T-cell (primary cell): ENCODE measurements at regions not wholly inside any gene's neighbourhood (a gene's known extent, or its start where the extent isn't known, plus 50 kb on each side); places are given as distances from the start of the nearest gene placed in this dataset.

Experiments used
- ATAC-seq, 4 experiments: fragments of 200-7000 bp in 3 of 4; fragments of 150-1000 bp in 1 of 4; cut with Tn5 transposase; replicated peaks in 1 of 4; 1 replicate in 3 of 4; 2 replicates in 1 of 4; pipeline ENCODE4 v1.10.0; 2021; ENCODE audit warnings: moderate library complexity in 3 of 4, mild to moderate bottlenecking in 2 of 4, moderate number of reproducible peaks in 1 of 4
- CTCF ChIA-PET, 2 donors: fragments of 300-600 bp; sonication (Branson Sonifier 250); formaldehyde crosslinking; loops; one replicate each; lab custom pipeline; 2022; ENCODE audit warnings: antibody characterized with exemption in 2 of 2; lab: Charles Lee
- POLR2A ChIA-PET, 2 donors: fragments of 300-600 bp; sonication (Branson Sonifier 250); formaldehyde crosslinking; loops; one replicate each; lab custom pipeline; 2022; ENCODE audit warnings: antibody characterized with exemption in 2 of 2; lab: Charles Lee
- DNase-seq, 35 experiments: peaks; one replicate each; pipeline versions ENCODE4 v3.0.0 to v3.0.0-alpha.2; 2013 to 2023
- H3K27ac ChIP-seq: one replicate; pipeline ENCODE4 v1.5.1; 2013; ENCODE audit warnings: low read length
- H3K27me3 ChIP-seq, 2 experiments: replicated peaks in 1 of 2; 1 replicate in 1 of 2; 2 replicates in 1 of 2; pipeline versions ENCODE4 v1.6.1 to v1.7.0; 2013; ENCODE audit warnings: low read length in 1 of 2, mixed read lengths in 1 of 2; ENCODE audit not compliant: control insufficient read depth in 2 of 2, insufficient read depth in 2 of 2; ENCODE audit errors: extremely low read depth in 1 of 2
- H3K36me3 ChIP-seq, 2 donors: 1 replicate in 1 of 2; 2 replicates in 1 of 2; pipeline versions ENCODE4 v1.6.1 to v1.7.0; 2013; ENCODE audit warnings: low read length in 1 of 2; ENCODE audit not compliant: control insufficient read depth in 2 of 2, insufficient read depth in 1 of 2; ENCODE audit errors: extremely low read depth in 1 of 2
- H3K4me1 ChIP-seq, 2 experiments: 1 replicate in 1 of 2; 2 replicates in 1 of 2; pipeline versions ENCODE4 v1.6.1 to v1.7.0; 2013; ENCODE audit warnings: low read length in 2 of 2, mixed read lengths in 1 of 2; ENCODE audit not compliant: insufficient read depth in 2 of 2, control insufficient read depth in 1 of 2; ENCODE audit errors: extremely low read depth in 1 of 2
- H3K4me3 ChIP-seq, 2 donors: 1 replicate in 1 of 2; 2 replicates in 1 of 2; pipeline versions ENCODE4 v1.5.1 to v1.7.0; 2013; ENCODE audit warnings: mild to moderate bottlenecking in 2 of 2, low read length in 1 of 2, moderate library complexity in 1 of 2; ENCODE audit not compliant: control insufficient read depth in 1 of 2; ENCODE audit errors: extremely low read depth in 1 of 2
- H3K9me3 ChIP-seq: 2 replicates; pipeline ENCODE4 v1.7.0; 2013
- H3K27ac Mint-ChIP-seq, 2 donors: one replicate each; pipeline ENCODE4 v1.8.0; 2020 to 2021; ENCODE audit warnings: mild to moderate bottlenecking in 2 of 2, mixed read lengths in 2 of 2
- H3K27me3 Mint-ChIP-seq, 2 donors: one replicate each; pipeline ENCODE4 v1.8.0; 2021 to 2022; ENCODE audit warnings: mixed read lengths in 2 of 2
- H3K36me3 Mint-ChIP-seq: one replicate; pipeline ENCODE4 v1.8.0; 2021; ENCODE audit warnings: mixed read lengths
- H3K4me1 Mint-ChIP-seq, 3 donors: one replicate each; pipeline ENCODE4 v1.8.0; 2020 to 2022; ENCODE audit warnings: mixed read lengths in 3 of 3, mild to moderate bottlenecking in 1 of 3
- H3K4me3 Mint-ChIP-seq, 3 donors: one replicate each; pipeline ENCODE4 v1.8.0; 2020 to 2022; ENCODE audit warnings: mild to moderate bottlenecking in 3 of 3, mixed read lengths in 3 of 3, moderate library complexity in 3 of 3
- H3K9me3 Mint-ChIP-seq, 3 donors: one replicate each; pipeline ENCODE4 v1.8.0; 2020 to 2022; ENCODE audit warnings: mixed read lengths in 3 of 3
- WGBS: methylation state at CpG from one replicate; pipeline ENCODE4 v1.1.5; 2013; ENCODE audit warnings: missing lambda C conversion rate; ENCODE audit not compliant: insufficient coverage; 5-methylcytosine and 5-hydroxymethylcytosine counted together

DNA sequence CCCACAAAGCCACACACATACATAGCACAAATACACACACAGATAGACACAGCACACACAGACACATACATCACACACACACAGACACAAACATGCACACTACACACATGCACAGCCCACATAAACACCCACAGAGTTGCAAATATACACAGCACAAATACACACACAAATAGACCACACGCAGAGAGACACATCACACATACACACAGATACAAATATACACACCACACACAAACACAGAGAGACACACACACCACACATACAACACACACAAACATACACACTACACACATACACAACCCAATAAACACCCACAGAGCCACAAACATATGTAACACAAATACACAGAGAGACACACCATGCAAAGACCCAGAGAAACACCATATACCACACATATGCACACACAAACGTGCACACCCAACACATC lies 154.9 kb downstream of the GLUL start:
- Mint-ChIP-seq H3K27me3 (peaks cover 0 to 5% of the 10 kb centered on the region in 2 donors), H3K4me1 (peaks cover 14 to 19% (median 17%) of the 10 kb centered on the region in 3 donors), H3K4me3 (no peak overlapping the region), H3K36me3 (no peaks in the 10 kb centered on the region), H3K27ac (no peak overlapping the region), H3K9me3 (no peaks in the 10 kb centered on the region)
- Histone ChIP-seq H3K9me3 (no peaks in the 10 kb centered on the region), H3K4me3 (no peak overlapping the region), H3K27ac (no peak overlapping the region), H3K27me3 (peaks cover 0 to 4% of the 10 kb centered on the region in 2 experiments), H3K4me1 (peaks cover 0 to 12% of the 10 kb centered on the region in 2 experiments), H3K36me3 (no peaks in the 10 kb centered on the region)
- CTCF ChIA-PET: no interaction called here
- ATAC-seq (no peak), DNase-seq (no peak)
- 79% methylated on average over 2 of the region's 2 CpGs for WGBS
- POLR2A ChIA-PET: no interaction called here

DNA sequence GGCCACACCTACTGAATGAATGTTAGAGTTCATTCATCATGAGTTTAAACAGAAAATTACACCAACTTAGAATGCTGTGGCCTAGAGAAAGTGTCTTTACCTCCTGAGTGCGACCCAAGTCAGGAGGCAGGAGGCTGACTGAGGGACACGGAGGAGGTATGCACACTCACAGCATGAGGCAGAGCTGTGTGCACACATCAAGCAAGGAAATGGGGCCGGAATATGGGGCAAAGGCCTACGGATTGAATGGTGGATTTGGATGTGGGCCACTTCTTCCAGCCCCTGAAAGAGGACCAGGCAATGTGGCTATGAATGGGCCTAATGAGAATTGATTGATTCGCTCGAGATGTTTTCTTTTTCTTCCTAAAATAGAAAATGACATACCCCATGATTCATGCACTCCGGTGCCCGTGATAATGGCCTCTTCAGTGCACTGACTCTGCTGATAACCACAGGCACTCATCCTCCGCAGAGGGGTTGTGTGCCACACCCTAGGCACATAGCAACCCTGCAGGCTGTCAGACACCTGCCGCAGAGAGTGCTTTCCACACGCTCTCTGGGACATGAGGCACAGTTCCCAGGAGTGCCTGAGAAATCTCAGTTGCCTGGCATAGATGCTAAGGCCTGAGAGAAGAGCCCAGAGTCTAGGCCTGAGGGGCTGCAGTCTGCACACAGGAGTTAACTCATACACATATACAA lies 155.5 kb downstream of the GLUL start:
- CTCF ChIA-PET: no interaction called here
- peaks cover 0 to 12% of the 10 kb centered on the region in 2 experiments for H3K4me1 ChIP-seq
- H3K4me3 ChIP-seq: no peak overlapping the region
- ATAC-seq: no peak
- peaks cover 14 to 19% (median 17%) of the 10 kb centered on the region in 3 donors for H3K4me1 Mint-ChIP-seq
- 93% methylated on average over 10 of the region's 11 CpGs for WGBS
- peaks cover 0 to 3% of the 10 kb centered on the region in 2 donors for H3K27me3 Mint-ChIP-seq
- H3K36me3 Mint-ChIP-seq: no peaks in the 10 kb centered on the region
- peaks cover 0 to 4% of the 10 kb centered on the region in 2 experiments for H3K27me3 ChIP-seq
- no peaks in the 10 kb centered on the region for H3K36me3 ChIP-seq
- no peak overlapping the region for H3K27ac ChIP-seq
- H3K27ac Mint-ChIP-seq: no peak overlapping the region
- no peak for DNase-seq
- POLR2A ChIA-PET: no interaction called here
- H3K9me3 ChIP-seq: no peaks in the 10 kb centered on the region
- no peak overlapping the region for H3K4me3 Mint-ChIP-seq
- no peaks in the 10 kb centered on the region for H3K9me3 Mint-ChIP-seq

DNA sequence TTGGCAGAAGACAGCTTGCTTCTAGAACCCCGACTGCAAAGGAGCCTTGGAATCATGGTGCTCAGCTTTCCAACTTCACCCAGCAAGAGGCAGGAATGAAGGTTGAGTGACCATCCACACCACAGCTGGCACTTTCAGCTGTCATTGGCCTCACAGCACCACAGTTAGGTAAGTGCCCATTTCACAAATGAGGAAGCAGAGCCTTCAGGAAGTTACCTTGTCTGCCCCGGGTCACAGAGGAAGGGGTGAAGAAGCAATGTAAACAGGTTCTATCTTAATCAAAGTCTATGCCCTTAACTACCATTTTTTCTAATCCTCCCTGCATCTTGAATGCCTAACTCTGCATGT lies 156.0 kb downstream of the GLUL start:
- no peaks in the 10 kb centered on the region for H3K9me3 Mint-ChIP-seq
- ChIA-PET POLR2A (no interaction called here), CTCF (interaction anchor here in 1 of 2 donors (0.6 kb wide), 1 partner anchor 139 kb away, joined by 7 read pairs; no protein-coding TSS in a partner anchor)
- Histone ChIP-seq H3K36me3 (no peaks in the 10 kb centered on the region), H3K27me3 (peaks cover 0 to 4% of the 10 kb centered on the region in 2 experiments), H3K4me1 (peaks cover 0 to 12% of the 10 kb centered on the region in 2 experiments), H3K27ac (no peak overlapping the region), H3K9me3 (no peaks in the 10 kb centered on the region), H3K4me3 (no peak overlapping the region)
- WGBS: 67% methylated on average over 1 of the region's 2 CpGs
- ATAC-seq: peak in 2 of 4 experiments; percentile 50 to 57
- no peak overlapping the region for H3K4me3 Mint-ChIP-seq
- no peak for DNase-seq
- H3K27me3 Mint-ChIP-seq: no peaks in the 10 kb centered on the region
- peak overlapping the region in 1 of 2 donors; percentile 29 for H3K27ac Mint-ChIP-seq
- peaks cover 14 to 19% (median 17%) of the 10 kb centered on the region in 3 donors for H3K4me1 Mint-ChIP-seq
- no peaks in the 10 kb centered on the region for H3K36me3 Mint-ChIP-seq

DNA sequence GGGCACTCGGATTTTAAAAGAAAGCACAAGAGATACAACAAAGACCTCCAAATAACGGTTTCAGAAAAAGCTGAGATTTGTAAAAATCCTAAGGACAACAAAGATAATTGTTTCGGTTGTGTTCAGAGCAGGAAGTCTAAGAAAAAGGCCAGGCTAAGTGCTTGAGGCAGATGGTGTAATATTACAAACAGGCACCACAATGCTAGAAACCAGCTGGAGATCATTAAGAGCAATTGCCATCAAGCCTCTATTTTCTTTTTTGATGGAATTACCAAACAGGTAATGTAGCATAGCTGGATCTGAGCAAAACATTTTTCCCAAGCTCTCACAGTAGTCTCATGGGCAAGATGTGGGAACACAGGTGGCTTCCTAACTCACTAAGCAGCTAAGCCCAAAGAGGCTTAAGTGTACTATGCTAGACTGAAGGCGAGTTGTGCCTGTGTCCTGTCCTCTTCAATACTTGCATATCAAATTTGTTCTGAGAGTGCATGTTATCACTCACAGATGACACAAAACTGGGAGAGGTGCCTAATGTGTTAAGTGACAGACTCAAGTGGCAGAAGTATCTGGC lies 161.6 kb downstream of the GLUL start:
- Histone ChIP-seq H3K9me3 (no peaks in the 10 kb centered on the region), H3K27me3 (no peaks in the 10 kb centered on the region), H3K36me3 (no peaks in the 10 kb centered on the region), H3K27ac (no peak overlapping the region), H3K4me3 (no peak overlapping the region), H3K4me1 (no peaks in the 10 kb centered on the region)
- no peaks in the 10 kb centered on the region for H3K27me3 Mint-ChIP-seq
- ChIA-PET CTCF (no interaction called here), POLR2A (interaction anchor here in 1 of 2 donors (0.7 kb wide), 1 partner anchor 192 kb away, joined by 3 read pairs; no protein-coding TSS in a partner anchor)
- H3K36me3 Mint-ChIP-seq: no peaks in the 10 kb centered on the region
- DNase-seq: no peak
- peaks cover 0 to 1% (median under 1%) of the 10 kb centered on the region in 3 donors for H3K4me1 Mint-ChIP-seq
- no peak overlapping the region for H3K27ac Mint-ChIP-seq
- no CpG with 5 or more reads among the region's 4 CpGs for whole genome bisulfite sequencing
- ATAC-seq: no peak
- H3K4me3 Mint-ChIP-seq: no peak overlapping the region
- H3K9me3 Mint-ChIP-seq: no peaks in the 10 kb centered on the region

DNA sequence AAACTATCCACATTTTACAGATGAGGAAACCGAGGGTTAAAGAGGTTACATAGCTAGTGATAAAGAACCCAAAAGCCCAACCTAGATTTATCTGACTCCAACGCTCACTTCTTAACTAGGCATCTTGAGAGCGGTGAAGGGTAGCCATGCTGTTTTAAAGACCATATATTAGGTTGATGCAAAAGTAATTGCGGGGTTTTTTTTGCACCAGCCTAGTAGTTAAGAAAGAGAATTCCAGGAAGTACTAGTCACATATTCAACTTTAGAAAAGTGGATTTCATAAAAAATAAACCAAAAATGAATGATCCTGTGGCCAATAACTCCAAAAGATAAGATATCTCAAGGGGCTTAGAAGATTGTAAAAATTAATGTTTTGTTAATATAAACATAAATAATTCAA lies 162.1 kb downstream of the GLUL start:
- DNase-seq: no peak
- Mint-ChIP-seq H3K4me1 (no peaks in the 10 kb centered on the region), H3K36me3 (no peaks in the 10 kb centered on the region), H3K9me3 (no peaks in the 10 kb centered on the region), H3K4me3 (no peak overlapping the region), H3K27me3 (no peaks in the 10 kb centered on the region), H3K27ac (no peak overlapping the region)
- Histone ChIP-seq H3K4me1 (no peaks in the 10 kb centered on the region), H3K4me3 (no peak overlapping the region), H3K27ac (no peak overlapping the region), H3K9me3 (no peaks in the 10 kb centered on the region), H3K27me3 (no peaks in the 10 kb centered on the region), H3K36me3 (no peaks in the 10 kb centered on the region)
- no peak for ATAC-seq
- POLR2A ChIA-PET: no interaction called here
- CTCF ChIA-PET: no interaction called here
- no CpG with 5 or more reads among the region's 4 CpGs for WGBS

DNA sequence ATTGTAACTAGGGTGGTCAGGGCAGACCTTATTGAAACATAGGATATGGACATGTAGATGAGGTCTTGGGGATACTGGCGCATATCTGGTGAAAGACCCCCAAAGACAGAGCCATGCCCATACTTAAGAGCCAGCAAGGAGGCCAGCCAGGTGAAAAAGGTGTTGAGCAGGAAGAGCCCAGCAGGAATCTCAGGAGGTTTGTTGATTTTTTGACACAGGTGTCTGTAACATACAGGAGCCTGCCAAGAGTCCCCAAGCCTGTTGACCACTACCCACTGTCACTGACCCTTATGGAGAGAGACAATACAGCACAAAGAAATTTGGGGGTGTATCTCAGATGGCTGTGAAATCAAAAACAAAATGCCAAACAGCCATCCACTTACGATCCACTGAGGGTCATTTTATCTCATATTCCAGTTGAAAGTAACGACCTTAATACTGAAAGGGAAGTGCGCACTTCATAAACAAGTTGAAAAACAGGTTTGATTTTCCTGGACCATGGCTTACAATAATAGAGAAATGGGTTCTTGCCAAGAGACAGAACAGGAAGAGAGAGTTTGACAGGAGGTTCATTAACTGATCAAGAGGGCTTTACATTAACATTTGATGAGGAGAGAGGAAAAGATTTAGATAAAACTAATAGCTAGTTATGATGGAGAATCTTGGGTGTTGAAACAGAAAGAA lies 163.6 kb downstream of the GLUL start:
- H3K27ac Mint-ChIP-seq: no peak overlapping the region
- Histone ChIP-seq H3K9me3 (no peaks in the 10 kb centered on the region), H3K27ac (no peak overlapping the region), H3K36me3 (no peaks in the 10 kb centered on the region), H3K27me3 (no peaks in the 10 kb centered on the region), H3K4me1 (no peaks in the 10 kb centered on the region), H3K4me3 (no peak overlapping the region)
- H3K27me3 Mint-ChIP-seq: peaks cover 0 to 1% of the 10 kb centered on the region in 2 donors
- peaks cover 0 to 5% (median 0%) of the 10 kb centered on the region in 3 donors for H3K9me3 Mint-ChIP-seq
- POLR2A ChIA-PET: no interaction called here
- DNase-seq (no peak), ATAC-seq (no peak)
- no peaks in the 10 kb centered on the region for H3K36me3 Mint-ChIP-seq
- 91% methylated on average over 4 of the region's 4 CpGs for WGBS
- no peaks in the 10 kb centered on the region for H3K4me1 Mint-ChIP-seq
- H3K4me3 Mint-ChIP-seq: no peak overlapping the region
- CTCF ChIA-PET: interaction anchor here in 1 of 2 donors (0.6 kb wide), 1 partner anchor 45 kb away, joined by 3 read pairs; no protein-coding TSS in a partner anchor
